Endothelial cell of hepatic sinusoid (primary cell): ENCODE measurements at regions not wholly inside any gene's neighbourhood (a gene's known extent, or its start where the extent isn't known, plus 50 kb on each side); places are given as distances from the start of the nearest gene placed in this dataset.
"Not testable (repeated sequence)": the region's sequence is repeated elsewhere in the genome, so short reads cannot be mapped to it uniquely, and the experiment has no call there.

Source experiments
- in situ Hi-C: cut with HindIII; loops from 2 replicates; pipeline ENCODE4 v1.10.0; 2017; ENCODE audit warnings: low sequenced_read_pairs

GRCh38 chr2:37722971-37723370, 51.5 kb upstream of the CDC42EP3 start:
- in situ Hi-C loops: not testable (repeated sequence)

- in situ Hi-C loops: no loop called here
Observed at GRCh38 chr2:37730037-37730818, 58.8 kb upstream of the CDC42EP3 start.

- in situ Hi-C loops: not testable (repeated sequence)
Observed at GRCh38 chr2:37732412-37732811, 61.0 kb upstream of the CDC42EP3 start.

GRCh38 chr2:37733251-37733650, 61.8 kb upstream of the CDC42EP3 start:
- in situ Hi-C loops: no loop called here

GRCh38 chr2:37733955-37734354, 62.5 kb upstream of the CDC42EP3 start:
- in situ Hi-C loops: not testable (repeated sequence)

- in situ Hi-C loops: not testable (repeated sequence)
Observed at GRCh38 chr2:37734891-37735523, 63.6 kb upstream of the CDC42EP3 start.

GRCh38 chr2:37735524-37735910, 64.1 kb upstream of the CDC42EP3 start:
- in situ Hi-C loops: not testable (repeated sequence)

GRCh38 chr2:37737507-37737906, 66.1 kb upstream of the CDC42EP3 start:
- in situ Hi-C loops: no loop called here

- in situ Hi-C loops: no loop called here
Observed at GRCh38 chr2:37738266-37738885, 66.9 kb upstream of the CDC42EP3 start.

- in situ Hi-C loops: no loop called here
Observed at GRCh38 chr2:37739153-37739552, 67.7 kb upstream of the CDC42EP3 start.

GRCh38 chr2:37740164-37740739, 68.8 kb upstream of the CDC42EP3 start:
- in situ Hi-C loops: no loop called here

- in situ Hi-C loops: no loop called here
Observed at GRCh38 chr2:37742286-37742685, 70.8 kb upstream of the CDC42EP3 start.

GRCh38 chr2:37744010-37744409, 72.6 kb upstream of the CDC42EP3 start:
- in situ Hi-C loops: no loop called here

- in situ Hi-C loops: not testable (repeated sequence)
Observed at GRCh38 chr2:37744961-37745360, 73.5 kb upstream of the CDC42EP3 start.

- in situ Hi-C loops: not testable (repeated sequence)
Observed at GRCh38 chr2:37746011-37746410, 74.6 kb upstream of the CDC42EP3 start.

- in situ Hi-C loops: no loop called here
Observed at GRCh38 chr2:37746883-37747282, 75.4 kb upstream of the CDC42EP3 start.

GRCh38 chr2:37748541-37748940, 77.1 kb upstream of the CDC42EP3 start:
- in situ Hi-C loops: no loop called here

GRCh38 chr2:37750286-37750685, 78.8 kb upstream of the CDC42EP3 start:
- in situ Hi-C loops: not testable (repeated sequence)

- in situ Hi-C loops: no loop called here
Observed at GRCh38 chr2:37752766-37753165, 81.3 kb upstream of the CDC42EP3 start.

- in situ Hi-C loops: no loop called here
Observed at GRCh38 chr2:37753758-37754157, 82.3 kb upstream of the CDC42EP3 start.

GRCh38 chr2:37755961-37756559, 84.6 kb upstream of the CDC42EP3 start:
- in situ Hi-C loops: not testable (repeated sequence)
